ENCODE measurements at regions not wholly inside any gene's neighbourhood (a gene's known extent, or its start where the extent isn't known, plus 50 kb on each side); places are given as distances from the start of the nearest gene placed in this dataset.

DNA sequence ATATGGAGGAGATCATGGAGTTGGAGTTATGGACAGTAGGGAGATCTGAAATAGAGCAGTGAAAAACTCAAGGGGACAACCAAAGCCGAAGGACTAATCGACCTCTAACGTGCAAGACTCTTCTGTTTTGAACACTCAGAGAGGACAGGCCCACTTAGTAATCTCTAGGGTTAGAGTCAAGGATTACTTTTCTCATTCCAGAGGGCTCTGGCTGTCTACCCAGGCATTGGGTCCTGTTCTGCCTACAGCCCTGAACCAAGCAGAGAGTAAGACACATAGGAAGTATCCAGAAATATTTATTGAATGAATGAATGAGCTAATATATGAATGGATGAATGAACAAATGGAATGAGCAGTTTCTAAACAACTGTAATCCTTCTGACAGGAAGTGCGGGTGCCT, 50.3 kb upstream of the PKDCC start:
- no peak for TF ChIP-seq CTCF (IDR thresholded peaks at IDR 0.05; ENCODE audit: insufficient read depth, low read depth, low read length)
- TF ChIP-seq EZH2 (IDR thresholded peaks at IDR 0.05; ENCODE audit: insufficient read depth, low read length): no peak

All from astrocyte (in vitro differentiated cells and primary cell).